ENCODE measurements at regions not wholly inside any gene's neighbourhood (a gene's known extent, or its start where the extent isn't known, plus 50 kb on each side); places are given as distances from the start of the nearest gene placed in this dataset.

DNA sequence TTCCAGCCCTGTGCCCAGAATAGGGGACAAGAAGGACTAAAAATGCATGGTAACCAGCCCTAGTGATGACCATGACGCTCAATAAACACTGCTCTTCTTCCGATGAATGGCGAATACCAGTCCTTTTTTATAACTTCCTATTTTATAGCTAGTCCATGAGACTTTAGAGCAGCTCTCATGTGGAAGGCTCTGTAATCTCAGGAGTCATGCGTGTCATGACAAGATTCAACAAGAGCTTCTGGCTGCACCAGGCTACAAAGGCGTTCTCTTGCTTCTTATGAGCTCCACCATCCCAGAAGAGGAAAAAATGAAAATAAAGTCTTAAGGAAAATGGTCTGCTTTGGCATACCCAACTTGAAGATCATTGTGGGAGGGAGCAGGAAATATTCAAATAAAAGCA lies 141.0 kb downstream of the TMCO5A start:
- TF ChIP-seq YY1 (IDR thresholded peaks at IDR 0.05; ENCODE audit: low read depth) (no peak), MEF2A (IDR thresholded peaks at IDR 0.05; ENCODE audit: borderline replicate concordance, low read depth) (no peak), GABPA (IDR thresholded peaks at IDR 0.05; ENCODE audit: low read depth) (no peak), FOSL2 (IDR thresholded peaks at IDR 0.05; ENCODE audit: borderline replicate concordance, low read depth) (no peak)

All from SK-N-SH (cell line).